ENCODE measurements at regions not wholly inside any gene's neighbourhood (a gene's known extent, or its start where the extent isn't known, plus 50 kb on each side); places are given as distances from the start of the nearest gene placed in this dataset.

- Histone ChIP-seq H3K36me3 (replicated peaks in 1 of 2; ENCODE audit: control insufficient read depth in 1 of 2, insufficient read depth in 2 of 2, low read length in 2 of 2) (no peaks in the 10 kb centered on the region), H3K27ac (ENCODE audit: low read depth in 1 of 2, low read length in 2 of 2) (no peak overlapping the region), H3K27me3 (ENCODE audit: control insufficient read depth in 2 of 2, insufficient read depth in 2 of 2, low read length in 2 of 2) (no peaks in the 10 kb centered on the region), H3K4me2 (replicated peaks; ENCODE audit: extremely low read depth, low read length, poor library complexity, severe bottlenecking) (no peak overlapping the region), H3K9me3 (replicated peaks in 1 of 2; ENCODE audit: control insufficient read depth in 1 of 2, insufficient read depth in 1 of 2, low read length in 2 of 2) (peaks cover 0 to 7% of the 10 kb centered on the region in 2 donors), H4K20me1 (ENCODE audit: insufficient read depth, low read length) (no peaks in the 10 kb centered on the region), H3K79me2 (ENCODE audit: insufficient read depth, low read length) (no peaks in the 10 kb centered on the region), H3K4me3 (replicated peaks in 1 of 3; ENCODE audit: low read depth in 2 of 3, low read length in 3 of 3) (no peak overlapping the region), H3K9ac (ENCODE audit: insufficient read depth, low read length, poor library complexity, severe bottlenecking) (no peak overlapping the region), H3K4me1 (ENCODE audit: control insufficient read depth in 1 of 2, insufficient read depth in 2 of 2, low read length in 2 of 2) (no peaks in the 10 kb centered on the region), H2AFZ (ENCODE audit: insufficient read depth, low read depth, low read length, poor library complexity, severe bottlenecking) (no peak overlapping the region)
- intact Hi-C loops (cut with micrococcal nuclease): no loop called here
- Mint-ChIP-seq H3K36me3 (no peaks in the 10 kb centered on the region), H3K4me3 (no peak overlapping the region), H3K9me3 (peaks cover 0 to 9% (median 5%) of the 10 kb centered on the region in 7 donors), H3K4me1 (no peaks in the 10 kb centered on the region), H3K27me3 (ENCODE audit: low read depth in 3 of 3) (peaks cover 0 to 3% (median 3%) of the 10 kb centered on the region in 3 donors), H3K27ac (no peak overlapping the region)
- DNase-seq: no peak
- 80% methylated on average over 2 of the region's 2 CpGs for WGBS (ENCODE audit: insufficient coverage)
- TF ChIP-seq CTCF (IDR thresholded peaks at IDR 0.05): no peak
These were observed 237.0 kb downstream of the TENT4A start for GRCh38 chr5:6950250-6950649.

GRCh38 chr5:6950860-6951259 lies 237.6 kb downstream of the TENT4A start:
- H3K27me3 ChIP-seq (ENCODE audit: control insufficient read depth in 2 of 2, insufficient read depth in 2 of 2, low read length in 2 of 2): no peaks in the 10 kb centered on the region
- no peak for DNase-seq
- H3K4me3 ChIP-seq (replicated peaks in 1 of 3; ENCODE audit: low read depth in 2 of 3, low read length in 3 of 3): no peak overlapping the region
- H3K9me3 ChIP-seq (replicated peaks in 1 of 2; ENCODE audit: control insufficient read depth in 1 of 2, insufficient read depth in 1 of 2, low read length in 2 of 2): peaks cover 0 to 7% of the 10 kb centered on the region in 2 donors
- H3K27ac Mint-ChIP-seq: no peak overlapping the region
- no peak overlapping the region for H3K4me3 Mint-ChIP-seq
- TF ChIP-seq CTCF (IDR thresholded peaks at IDR 0.05): no peak
- H2AFZ ChIP-seq (ENCODE audit: insufficient read depth, low read depth, low read length, poor library complexity, severe bottlenecking): no peak overlapping the region
- no peaks in the 10 kb centered on the region for H3K36me3 Mint-ChIP-seq
- H3K4me1 Mint-ChIP-seq: no peaks in the 10 kb centered on the region
- peaks cover 0 to 4% (median 0%) of the 10 kb centered on the region in 3 donors for H3K27me3 Mint-ChIP-seq (ENCODE audit: low read depth in 3 of 3)
- H3K79me2 ChIP-seq (ENCODE audit: insufficient read depth, low read length): no peaks in the 10 kb centered on the region
- H3K9ac ChIP-seq (ENCODE audit: insufficient read depth, low read length, poor library complexity, severe bottlenecking): no peak overlapping the region
- WGBS (ENCODE audit: insufficient coverage): 89% methylated on average over 1 of the region's 5 CpGs
- intact Hi-C loops (cut with micrococcal nuclease): no loop called here
- no peaks in the 10 kb centered on the region for H4K20me1 ChIP-seq (ENCODE audit: insufficient read depth, low read length)
- no peaks in the 10 kb centered on the region for H3K4me1 ChIP-seq (ENCODE audit: control insufficient read depth in 1 of 2, insufficient read depth in 2 of 2, low read length in 2 of 2)
- no peak overlapping the region for H3K4me2 ChIP-seq (replicated peaks; ENCODE audit: extremely low read depth, low read length, poor library complexity, severe bottlenecking)
- H3K36me3 ChIP-seq (replicated peaks in 1 of 2; ENCODE audit: control insufficient read depth in 1 of 2, insufficient read depth in 2 of 2, low read length in 2 of 2): no peaks in the 10 kb centered on the region
- H3K9me3 Mint-ChIP-seq: peaks cover 0 to 9% (median 5%) of the 10 kb centered on the region in 7 donors
- H3K27ac ChIP-seq (ENCODE audit: low read depth in 1 of 2, low read length in 2 of 2): no peak overlapping the region
